Right kidney (tissue), 1 donor: ENCODE measurements at regions not wholly inside any gene's neighbourhood (a gene's known extent, or its start where the extent isn't known, plus 50 kb on each side); places are given as distances from the start of the nearest gene placed in this dataset.

Source experiments
- DNase-seq: peaks from one replicate; pipeline ENCODE4 v3.0.0-alpha.2; 2016

DNA sequence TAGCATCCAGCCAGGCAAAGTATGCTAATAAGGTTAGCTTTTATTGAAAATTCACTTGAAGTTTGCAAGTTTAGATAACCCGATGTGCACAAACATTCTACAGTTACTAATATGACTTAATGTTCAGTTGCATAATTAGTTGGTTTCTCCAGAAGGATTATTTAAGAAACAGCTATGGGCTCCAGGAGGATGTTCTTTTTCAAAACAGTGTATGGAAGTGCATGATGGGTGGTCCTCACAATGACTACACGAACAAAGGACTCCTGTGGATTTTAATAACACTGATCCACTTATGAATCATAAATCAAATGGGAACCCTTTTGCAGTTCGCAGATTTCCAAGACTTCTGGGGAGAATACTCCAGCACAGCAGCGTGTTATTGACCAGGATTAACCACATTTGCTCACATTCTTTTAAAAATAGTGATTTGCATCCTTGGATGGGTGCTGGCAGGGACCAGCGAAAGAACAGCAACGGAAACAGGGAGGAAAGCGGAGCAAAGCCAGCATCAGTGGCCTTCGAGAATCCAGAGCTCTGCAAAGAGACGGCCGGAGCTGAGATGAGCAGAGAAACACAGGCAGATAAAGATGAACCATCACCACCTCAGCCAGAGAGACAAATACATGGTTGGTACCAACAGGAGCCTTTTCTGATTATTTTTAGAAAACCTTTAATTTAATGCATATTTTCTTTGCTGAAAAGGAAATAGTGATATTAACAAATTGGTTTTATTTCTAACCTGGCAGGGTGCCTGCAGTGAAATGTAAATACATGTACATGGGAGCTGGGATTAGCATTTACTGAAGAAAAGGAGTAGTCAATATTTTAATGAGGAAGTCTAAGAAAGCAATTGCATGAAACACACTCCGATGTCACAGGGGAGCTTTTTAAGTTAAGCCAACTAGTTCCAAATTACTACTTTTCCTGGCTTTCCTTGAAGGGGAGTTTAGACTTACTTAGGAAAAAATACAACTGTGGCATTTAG lies 623.2 kb upstream of the ZFHX3 start:
- DNase-seq: no peak

- DNase-seq: no peak
These were observed 621.8 kb upstream of the ZFHX3 start for GRCh38 chr16:73669535-73670274.

GRCh38 chr16:73663720-73664119 lies 615.8 kb upstream of the ZFHX3 start:
- DNase-seq: no peak

- DNase-seq: no peak
These were observed 588.3 kb upstream of the ZFHX3 start for GRCh38 chr16:73636196-73636595.

GRCh38 chr16:73629011-73629410 lies 581.1 kb upstream of the ZFHX3 start:
- no peak for DNase-seq

DNA sequence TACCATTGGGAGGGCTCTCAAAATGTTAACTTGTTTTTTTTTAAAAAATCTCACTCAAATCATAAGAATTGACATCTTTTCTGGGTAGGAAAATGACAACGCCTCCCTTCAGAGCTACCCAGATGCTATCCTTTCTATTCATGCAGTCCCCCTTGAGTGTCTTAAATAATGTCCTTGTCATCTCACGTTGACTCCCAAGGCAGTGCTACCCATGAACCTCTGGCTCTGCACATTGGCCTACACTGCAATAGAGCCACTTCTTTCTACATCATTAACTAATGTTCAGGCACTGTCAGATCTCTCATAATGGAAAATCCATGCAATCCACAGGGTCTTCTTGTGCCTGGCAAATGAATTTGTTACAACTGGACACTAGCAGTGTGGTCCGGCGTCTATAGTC lies 569.8 kb upstream of the ZFHX3 start:
- no peak for DNase-seq

- DNase-seq: no peak
These were observed 568.8 kb upstream of the ZFHX3 start for GRCh38 chr16:73616770-73617169.

- DNase-seq: no peak
These were observed 568.3 kb upstream of the ZFHX3 start for GRCh38 chr16:73616166-73616753.

GRCh38 chr16:73615071-73615940 lies 567.4 kb upstream of the ZFHX3 start:
- DNase-seq: no peak

DNA sequence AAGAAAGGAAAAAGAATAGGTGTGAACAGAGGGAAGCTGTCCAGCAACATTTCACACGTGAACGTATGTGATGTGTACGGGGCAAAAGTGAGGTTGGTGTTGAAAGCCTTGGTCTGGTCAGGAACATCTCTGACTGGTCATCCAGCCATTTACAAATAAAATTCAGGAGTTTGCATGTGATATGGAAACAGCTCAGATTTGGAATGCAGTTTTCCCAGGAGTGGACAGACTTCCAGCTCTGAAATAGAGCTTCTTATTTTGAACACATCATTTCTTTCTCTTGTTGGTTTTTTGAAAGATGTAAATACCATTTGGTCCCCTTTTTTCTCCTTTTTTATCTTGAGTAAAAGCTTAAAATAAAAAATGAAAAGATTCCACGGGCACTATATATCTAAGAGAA lies 566.2 kb upstream of the ZFHX3 start:
- DNase-seq: no peak

DNA sequence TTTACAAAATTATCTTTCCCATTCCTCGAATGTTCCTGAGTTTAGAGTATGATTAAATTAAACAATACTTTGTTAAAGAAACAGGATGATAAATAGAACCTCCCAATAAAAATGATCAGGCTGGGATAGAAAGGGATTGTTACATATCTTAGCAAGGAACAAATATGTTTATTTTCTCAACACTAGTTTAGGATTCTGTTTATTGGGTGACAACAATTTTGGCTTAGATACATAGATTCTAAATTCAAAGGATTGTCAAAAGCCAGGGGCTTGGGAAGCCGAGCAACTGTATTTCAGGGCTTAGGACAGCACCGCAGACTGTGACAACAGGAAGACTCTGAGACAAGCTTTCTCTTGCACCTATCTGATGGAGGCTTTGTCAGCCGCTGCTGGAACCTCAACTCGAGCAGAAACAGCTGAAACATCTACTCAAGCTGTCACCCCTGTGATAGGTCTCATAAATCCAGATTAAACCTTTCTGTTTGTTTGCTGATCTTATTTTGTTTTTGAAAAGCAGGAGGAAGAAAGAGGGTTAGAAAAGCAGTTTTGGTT lies 562.8 kb upstream of the ZFHX3 start:
- DNase-seq: no peak

GRCh38 chr16:73610160-73610559 lies 562.2 kb upstream of the ZFHX3 start:
- DNase-seq: no peak

- no peak for DNase-seq
These were observed 561.0 kb upstream of the ZFHX3 start for GRCh38 chr16:73608911-73609310.

DNA sequence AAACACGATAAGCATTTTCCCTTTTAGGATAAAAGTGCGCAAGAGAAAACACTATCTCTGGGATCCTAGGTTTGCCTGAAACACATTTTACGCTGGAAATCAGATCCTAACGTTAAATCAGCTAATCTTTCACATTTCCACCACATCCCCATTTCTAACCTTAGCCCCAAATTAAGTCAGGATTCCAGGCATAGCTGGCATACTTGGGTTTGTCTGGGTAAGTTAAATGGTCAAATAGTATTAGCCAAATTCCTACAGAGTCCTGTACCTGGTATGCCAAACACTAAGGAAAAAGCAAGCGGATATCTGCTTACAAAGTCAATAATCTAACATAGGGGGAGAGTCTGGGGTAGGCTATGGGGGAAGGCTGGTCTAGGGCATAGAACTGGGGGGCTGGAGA lies 557.4 kb upstream of the ZFHX3 start:
- DNase-seq: no peak

DNA sequence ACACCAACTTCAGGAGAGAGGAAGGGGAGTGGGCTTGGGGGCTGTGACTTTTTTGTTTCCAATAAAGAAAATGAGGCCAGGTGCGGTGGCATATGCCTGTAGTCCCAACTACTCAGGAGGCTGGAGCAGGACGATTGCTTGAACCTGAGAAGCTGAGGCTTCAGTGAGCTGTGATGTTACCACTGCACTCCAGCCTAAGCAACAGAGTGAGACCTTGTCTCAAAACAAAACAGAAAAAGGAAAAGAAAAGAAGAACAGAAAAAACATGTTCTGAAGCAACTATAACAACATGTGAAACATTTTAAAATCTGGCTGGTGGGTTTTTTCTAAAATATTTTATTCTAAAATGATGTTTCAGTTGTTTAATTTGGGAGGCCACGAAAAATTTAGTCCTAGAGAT lies 554.0 kb upstream of the ZFHX3 start:
- no peak for DNase-seq

- no peak for DNase-seq
These were observed 551.9 kb upstream of the ZFHX3 start for GRCh38 chr16:73599870-73600269.

- no peak for DNase-seq
These were observed 551.4 kb upstream of the ZFHX3 start for GRCh38 chr16:73599351-73599750.

DNA sequence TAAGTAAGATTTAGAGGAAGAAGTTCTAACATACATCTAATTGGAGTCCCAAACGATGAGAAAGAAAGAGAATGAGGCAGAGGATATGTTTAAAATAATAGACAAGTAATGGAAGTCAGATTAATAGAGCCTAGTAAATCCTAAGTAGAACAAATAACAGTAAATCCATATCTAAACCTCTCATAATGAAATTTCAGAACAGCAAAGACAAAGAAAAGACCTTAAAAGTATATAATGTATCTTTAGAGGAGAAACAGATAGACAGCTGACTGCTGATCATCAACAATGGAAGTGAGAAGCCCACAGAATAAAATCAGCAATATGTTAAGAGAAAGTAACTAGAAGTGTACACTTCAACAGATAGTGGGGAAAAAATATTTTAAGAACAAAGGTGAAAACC lies 536.2 kb upstream of the ZFHX3 start:
- DNase-seq: no peak

GRCh38 chr16:73572135-73572828 lies 524.4 kb upstream of the ZFHX3 start:
- DNase-seq: peak; percentile 14

GRCh38 chr16:73569266-73569980 lies 521.5 kb upstream of the ZFHX3 start:
- DNase-seq: no peak

DNA sequence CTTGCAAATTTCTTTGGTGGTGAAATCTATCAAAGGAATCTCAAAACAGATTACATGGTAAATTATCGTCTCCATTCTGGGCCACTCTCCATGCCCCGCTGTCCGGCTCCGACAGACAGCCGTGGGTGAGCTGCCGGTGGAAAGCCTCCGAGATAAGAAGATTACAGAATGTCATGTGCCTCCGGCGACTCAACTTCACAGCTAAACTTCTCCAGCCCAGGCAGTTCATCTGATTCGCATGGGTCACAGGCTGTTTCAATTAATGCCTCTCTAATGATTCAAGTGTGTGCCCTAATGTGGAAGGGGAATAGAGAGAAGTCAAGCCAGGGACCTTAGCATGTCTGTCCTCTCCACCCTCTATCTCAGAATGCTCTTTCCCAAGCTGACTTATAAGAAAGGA lies 520.8 kb upstream of the ZFHX3 start:
- DNase-seq: no peak
